ENCODE measurements at regions not wholly inside any gene's neighbourhood (a gene's known extent, or its start where the extent isn't known, plus 50 kb on each side); places are given as distances from the start of the nearest gene placed in this dataset.

GRCh38 chr2:240308111-240308651 is 127.3 kb upstream of the GPC1 start:
- intact Hi-C loops (cut with micrococcal nuclease): no loop called here
- Histone ChIP-seq H3K9ac (ENCODE audit: low read length) (no peak overlapping the region), H3K4me3 (ENCODE audit: low read length) (no peak overlapping the region), H3K79me2 (ENCODE audit: low read length) (no peaks in the 10 kb centered on the region), H3K27me3 (ENCODE audit: low read length) (peaks cover 41% of the 10 kb centered on the region), H4K20me1 (ENCODE audit: low read length) (no peaks in the 10 kb centered on the region), H3K9me2 (replicated peaks; ENCODE audit: low read length) (no peaks in the 10 kb centered on the region), H3K9me3 (ENCODE audit: low read length) (no peaks in the 10 kb centered on the region), H3K4me1 (ENCODE audit: insufficient read depth, low read length) (no peaks in the 10 kb centered on the region), H3F3A (ENCODE audit: low read length, unreplicated experiment) (no peaks in the 10 kb centered on the region), H3K4me2 (ENCODE audit: low read length) (no peak overlapping the region), H3K36me3 (ENCODE audit: low read depth, low read length) (no peaks in the 10 kb centered on the region), H2AFZ (ENCODE audit: low read length) (no peak overlapping the region), H3K27ac (ENCODE audit: low read length) (no peak overlapping the region)
- TF ChIP-seq EZH2phosphoT487 (IDR thresholded peaks at IDR 0.05; ENCODE audit: borderline replicate concordance, low read length) (no peak), CTCF (conservative IDR thresholded peaks at IDR 0.05; ENCODE audit: low read depth, low read length) (no peak), EZH2 (IDR thresholded peaks at IDR 0.05; ENCODE audit: low read length, unreplicated experiment) (no peak)
- no TSS peak for BruUV-seq (replicated peaks)
- ChIA-PET POLR2A (ENCODE audit: unreplicated experiment) (no interaction called here), CTCF (no interaction called here)
- ATAC-seq: no peak
- DNase-seq: no peak

GRCh38 chr2:240309214-240309613 is 126.2 kb upstream of the GPC1 start:
- no peak overlapping the region for H3K27ac ChIP-seq (ENCODE audit: low read length)
- intact Hi-C loops (cut with micrococcal nuclease): no loop called here

More at GRCh38 chr2:240309214-240309613, 126.2 kb upstream of the GPC1 start:
- Histone ChIP-seq H3K9me2 (replicated peaks; ENCODE audit: low read length) (no peaks in the 10 kb centered on the region), H3K9me3 (ENCODE audit: low read length) (no peaks in the 10 kb centered on the region), H3F3A (ENCODE audit: low read length, unreplicated experiment) (no peaks in the 10 kb centered on the region), H3K4me3 (ENCODE audit: low read length) (no peak overlapping the region), H3K27me3 (ENCODE audit: low read length) (peaks cover 40% of the 10 kb centered on the region), H2AFZ (ENCODE audit: low read length) (no peak overlapping the region), H3K36me3 (ENCODE audit: low read depth, low read length) (no peaks in the 10 kb centered on the region), H3K79me2 (ENCODE audit: low read length) (no peaks in the 10 kb centered on the region), H3K9ac (ENCODE audit: low read length) (no peak overlapping the region), H4K20me1 (ENCODE audit: low read length) (no peaks in the 10 kb centered on the region), H3K4me1 (ENCODE audit: insufficient read depth, low read length) (no peaks in the 10 kb centered on the region), H3K4me2 (ENCODE audit: low read length) (no peak overlapping the region)
- POLR2A ChIA-PET (ENCODE audit: unreplicated experiment): no interaction called here
- no peak for ATAC-seq
- BruUV-seq (replicated peaks): no TSS peak
- no peak for DNase-seq
- no peak for TF ChIP-seq EZH2 (IDR thresholded peaks at IDR 0.05; ENCODE audit: low read length, unreplicated experiment)
- TF ChIP-seq CTCF (conservative IDR thresholded peaks at IDR 0.05; ENCODE audit: low read depth, low read length): no peak
- CTCF ChIA-PET: no interaction called here
